ENCODE measurements at regions not wholly inside any gene's neighbourhood (a gene's known extent, or its start where the extent isn't known, plus 50 kb on each side); places are given as distances from the start of the nearest gene placed in this dataset.

GRCh38 chr14:71341156-71341555 is 433.9 kb downstream of the PCNX1 start:
- POLR2A ChIA-PET (ENCODE audit: unreplicated experiment) = no interaction called here
- no peak for TF ChIP-seq EZH2 (IDR thresholded peaks at IDR 0.05; ENCODE audit: low read depth)
- TF ChIP-seq, protein P1, sequence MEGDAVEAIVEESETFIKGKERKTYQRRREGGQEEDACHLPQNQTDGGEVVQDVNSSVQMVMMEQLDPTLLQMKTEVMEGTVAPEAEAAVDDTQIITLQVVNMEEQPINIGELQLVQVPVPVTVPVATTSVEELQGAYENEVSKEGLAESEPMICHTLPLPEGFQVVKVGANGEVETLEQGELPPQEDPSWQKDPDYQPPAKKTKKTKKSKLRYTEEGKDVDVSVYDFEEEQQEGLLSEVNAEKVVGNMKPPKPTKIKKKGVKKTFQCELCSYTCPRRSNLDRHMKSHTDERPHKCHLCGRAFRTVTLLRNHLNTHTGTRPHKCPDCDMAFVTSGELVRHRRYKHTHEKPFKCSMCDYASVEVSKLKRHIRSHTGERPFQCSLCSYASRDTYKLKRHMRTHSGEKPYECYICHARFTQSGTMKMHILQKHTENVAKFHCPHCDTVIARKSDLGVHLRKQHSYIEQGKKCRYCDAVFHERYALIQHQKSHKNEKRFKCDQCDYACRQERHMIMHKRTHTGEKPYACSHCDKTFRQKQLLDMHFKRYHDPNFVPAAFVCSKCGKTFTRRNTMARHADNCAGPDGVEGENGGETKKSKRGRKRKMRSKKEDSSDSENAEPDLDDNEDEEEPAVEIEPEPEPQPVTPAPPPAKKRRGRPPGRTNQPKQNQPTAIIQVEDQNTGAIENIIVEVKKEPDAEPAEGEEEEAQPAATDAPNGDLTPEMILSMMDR (conservative IDR thresholded peaks at IDR 0.05) = no peak
- Histone ChIP-seq H3K4me1 (replicated peaks; ENCODE audit: insufficient read depth) (no peaks in the 10 kb centered on the region), H3K27ac (no peak overlapping the region), H3K36me3 (ENCODE audit: low read depth) (peaks cover 20% of the 10 kb centered on the region; the same call in 1 of the 2 replicates), H3K9me3 (ENCODE audit: insufficient read depth, low read depth) (no peaks in the 10 kb centered on the region), H3K4me2 (no peak overlapping the region), H3K79me2 (ENCODE audit: low read depth) (peaks cover 99% of the 10 kb centered on the region), H3F3A (ENCODE audit: insufficient read depth, low read depth) (no peaks in the 10 kb centered on the region), H3K4me3 (no peak overlapping the region), H3K27me3 (ENCODE audit: insufficient read depth, low read depth) (no peaks in the 10 kb centered on the region), H3K9me2 (ENCODE audit: insufficient read depth) (no peaks in the 10 kb centered on the region), H2AFZ (no peak overlapping the region), H4K20me1 (ENCODE audit: insufficient read depth) (peaks cover 52% of the 10 kb centered on the region)
- BruUV-seq (replicated peaks) = no TSS peak
- no peak for DNase-seq
- CTCF ChIA-PET = no interaction called here
- intact Hi-C loops (cut with micrococcal nuclease; ENCODE audit: unreplicated experiment) = no loop called here

GRCh38 chr14:71343724-71344123 is 436.5 kb downstream of the PCNX1 start:
- Histone ChIP-seq H3K36me3 (ENCODE audit: low read depth) (0 out of 2 replicates have a peak, but pooled peaks cover 23% of the 10 kb centered on the region), H3K27me3 (ENCODE audit: insufficient read depth, low read depth) (no peaks in the 10 kb centered on the region), H3K4me3 (no peak overlapping the region), H3K9me2 (ENCODE audit: insufficient read depth) (no peaks in the 10 kb centered on the region), H3K27ac (no peak overlapping the region), H3K4me1 (replicated peaks; ENCODE audit: insufficient read depth) (no peaks in the 10 kb centered on the region), H4K20me1 (ENCODE audit: insufficient read depth) (peaks cover 65% of the 10 kb centered on the region), H2AFZ (no peak overlapping the region), H3F3A (ENCODE audit: insufficient read depth, low read depth) (peaks cover 10% of the 10 kb centered on the region), H3K4me2 (no peak overlapping the region), H3K79me2 (ENCODE audit: low read depth) (peaks cover 100% of the 10 kb centered on the region), H3K9me3 (ENCODE audit: insufficient read depth, low read depth) (no peaks in the 10 kb centered on the region)
- ChIA-PET POLR2A (ENCODE audit: unreplicated experiment) (no interaction called here), CTCF (no interaction called here)
- BruUV-seq (replicated peaks) = no TSS peak
- TF ChIP-seq, protein P1 (conservative IDR thresholded peaks at IDR 0.05) = no peak
- no peak for TF ChIP-seq EZH2 (IDR thresholded peaks at IDR 0.05; ENCODE audit: low read depth)
- DNase-seq = no peak
- intact Hi-C loops (cut with micrococcal nuclease; ENCODE audit: unreplicated experiment) = no loop called here

DNA sequence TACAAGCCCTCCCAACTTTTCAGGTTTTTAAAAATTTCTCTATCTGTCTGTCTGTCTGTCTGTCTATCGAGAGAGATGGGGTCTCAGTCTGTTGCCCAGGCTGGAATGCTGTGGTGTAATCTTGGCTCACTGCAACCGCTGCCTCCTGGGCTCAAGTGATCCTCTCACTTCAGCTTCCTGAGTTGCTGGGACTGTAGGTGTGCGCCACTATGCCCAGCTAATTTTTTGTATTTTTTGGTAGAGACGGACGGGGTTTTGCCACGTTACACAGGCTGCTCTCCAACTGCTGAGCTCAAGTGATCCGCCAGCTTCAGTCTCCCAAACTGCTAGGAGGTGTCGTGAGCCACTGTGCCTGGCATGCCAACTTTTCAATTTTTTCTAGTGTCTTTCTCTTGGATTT is 437.2 kb downstream of the PCNX1 start:
- TF ChIP-seq EZH2 (IDR thresholded peaks at IDR 0.05; ENCODE audit: low read depth) = no peak
- TF ChIP-seq, protein P1 (conservative IDR thresholded peaks at IDR 0.05) = no peak
- POLR2A ChIA-PET (ENCODE audit: unreplicated experiment) = no interaction called here
- H3K9me3 ChIP-seq (ENCODE audit: insufficient read depth, low read depth) = no peaks in the 10 kb centered on the region
- no peak overlapping the region for H2AFZ ChIP-seq
- no peaks in the 10 kb centered on the region for H3K4me1 ChIP-seq (replicated peaks; ENCODE audit: insufficient read depth)
- 0 out of 2 replicates have a peak, but pooled peaks cover 25% of the 10 kb centered on the region for H3K36me3 ChIP-seq (ENCODE audit: low read depth)
- peaks cover 100% of the 10 kb centered on the region for H3K79me2 ChIP-seq (ENCODE audit: low read depth)
- H3K27ac ChIP-seq = no peak overlapping the region
- H4K20me1 ChIP-seq (ENCODE audit: insufficient read depth) = peaks cover 57% of the 10 kb centered on the region
- no peak overlapping the region for H3K4me3 ChIP-seq
- intact Hi-C loops (cut with micrococcal nuclease; ENCODE audit: unreplicated experiment) = no loop called here
- peaks cover 11% of the 10 kb centered on the region for H3F3A ChIP-seq (ENCODE audit: insufficient read depth, low read depth)
- no peak overlapping the region for H3K4me2 ChIP-seq
- H3K9me2 ChIP-seq (ENCODE audit: insufficient read depth) = no peaks in the 10 kb centered on the region
- DNase-seq = no peak
- no peaks in the 10 kb centered on the region for H3K27me3 ChIP-seq (ENCODE audit: insufficient read depth, low read depth)
- BruUV-seq (replicated peaks) = no TSS peak
- CTCF ChIA-PET = no interaction called here

All from PC-9 (cell line).